Renal pelvis (tissue), 1 donor: ENCODE measurements at regions not wholly inside any gene's neighbourhood (a gene's known extent, or its start where the extent isn't known, plus 50 kb on each side); places are given as distances from the start of the nearest gene placed in this dataset.
A peak's percentile ranks its signal among the peaks of the same experiment; 100 is the strongest.
"Not testable (repeated sequence)": the region's sequence is repeated elsewhere in the genome, so short reads cannot be mapped to it uniquely, and the experiment has no call there.

ENCODE experiments used
- DNase-seq: peaks from one replicate; pipeline ENCODE4 v3.0.0-alpha.2; 2013

DNA sequence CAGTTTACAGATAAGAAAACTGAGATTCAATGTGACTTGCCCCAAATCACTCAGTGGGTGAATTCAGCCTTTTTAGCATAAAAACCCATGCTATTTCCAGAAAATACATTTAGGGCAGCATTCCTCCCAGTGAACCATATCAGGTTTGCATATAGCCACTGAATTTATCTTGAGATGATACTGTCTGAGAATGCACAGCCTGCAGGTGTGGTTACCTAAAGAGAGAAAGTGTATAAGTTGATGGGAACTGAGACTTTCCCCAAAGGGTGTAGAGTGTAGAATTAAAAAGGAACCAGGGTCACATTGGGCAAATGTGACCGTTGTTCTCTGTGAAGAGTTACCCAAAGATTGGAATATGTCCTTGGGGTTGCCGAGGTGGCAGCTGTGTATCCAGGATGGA is 100.0 kb upstream of the PIK3R1 start:
- no peak for DNase-seq

- no peak for DNase-seq
Observed at GRCh38 chr5:68114378-68115040, 101.0 kb upstream of the PIK3R1 start.

GRCh38 chr5:68112658-68113057 is 102.9 kb upstream of the PIK3R1 start:
- no peak for DNase-seq

GRCh38 chr5:68110894-68111293 is 104.7 kb upstream of the PIK3R1 start:
- DNase-seq: no peak

GRCh38 chr5:68110264-68110663 is 105.3 kb upstream of the PIK3R1 start:
- DNase-seq: no peak

- DNase-seq: not testable (repeated sequence)
Observed at GRCh38 chr5:68104217-68104616, 111.3 kb upstream of the PIK3R1 start.

DNA sequence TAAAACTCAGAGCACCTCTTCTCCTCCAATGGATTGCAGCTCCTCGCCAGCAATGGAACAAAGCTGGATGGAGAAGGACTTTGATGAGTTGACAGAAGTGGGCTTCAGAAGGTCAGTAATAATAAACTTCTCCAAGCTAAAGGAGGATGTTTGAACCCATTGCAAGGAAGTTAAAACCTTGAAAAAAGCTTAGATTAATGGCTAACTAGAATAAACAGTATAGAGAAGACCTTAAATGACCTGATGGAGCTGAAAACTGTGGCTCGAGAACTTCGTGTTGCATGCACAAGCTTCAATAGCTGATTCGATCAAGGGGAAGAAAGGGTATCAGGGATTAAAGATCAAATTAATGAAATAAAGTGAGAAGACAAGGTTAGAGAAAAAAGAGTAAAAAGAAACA is 112.3 kb upstream of the PIK3R1 start:
- DNase-seq: not testable (repeated sequence)

DNA sequence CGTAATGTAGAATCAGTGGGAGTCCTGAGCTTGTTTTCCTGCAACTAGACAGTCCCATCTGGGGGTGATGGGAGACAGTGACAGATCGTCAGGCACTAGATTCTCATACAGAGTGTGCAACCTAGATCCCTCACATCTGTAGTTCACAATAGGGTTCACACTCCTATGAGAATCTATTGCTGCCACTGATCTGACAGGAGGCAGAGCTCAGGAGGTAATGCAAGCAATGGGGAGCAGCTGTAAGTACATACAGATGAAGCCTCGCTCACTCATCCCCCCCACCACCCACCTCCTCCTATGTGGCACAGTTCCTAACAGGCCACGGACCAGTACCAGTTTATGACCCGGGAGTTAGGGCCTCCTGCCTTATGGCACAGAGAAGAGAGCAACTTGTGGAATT is 116.2 kb upstream of the PIK3R1 start:
- no peak for DNase-seq

GRCh38 chr5:68093455-68094159 is 121.9 kb upstream of the PIK3R1 start:
- DNase-seq: no peak

DNA sequence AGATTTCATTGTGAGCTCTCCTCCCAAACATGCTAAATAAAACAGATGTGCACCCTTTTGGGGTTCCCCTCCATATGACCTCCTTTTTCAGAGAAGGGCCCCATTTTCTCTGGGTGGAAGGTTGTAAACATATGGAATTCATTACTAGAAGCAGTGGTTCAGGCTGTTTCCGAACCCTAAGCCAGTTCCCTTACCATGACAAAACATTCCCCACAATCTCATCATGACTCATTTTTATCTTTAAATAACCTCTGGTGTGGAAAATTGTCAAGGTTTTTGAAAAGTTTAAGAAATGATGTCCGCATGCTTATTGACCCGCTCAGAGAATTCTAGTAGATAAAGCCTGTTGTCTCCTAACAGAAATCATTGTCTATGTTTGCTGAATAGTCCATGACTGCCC is 127.3 kb upstream of the PIK3R1 start:
- no peak for DNase-seq

DNA sequence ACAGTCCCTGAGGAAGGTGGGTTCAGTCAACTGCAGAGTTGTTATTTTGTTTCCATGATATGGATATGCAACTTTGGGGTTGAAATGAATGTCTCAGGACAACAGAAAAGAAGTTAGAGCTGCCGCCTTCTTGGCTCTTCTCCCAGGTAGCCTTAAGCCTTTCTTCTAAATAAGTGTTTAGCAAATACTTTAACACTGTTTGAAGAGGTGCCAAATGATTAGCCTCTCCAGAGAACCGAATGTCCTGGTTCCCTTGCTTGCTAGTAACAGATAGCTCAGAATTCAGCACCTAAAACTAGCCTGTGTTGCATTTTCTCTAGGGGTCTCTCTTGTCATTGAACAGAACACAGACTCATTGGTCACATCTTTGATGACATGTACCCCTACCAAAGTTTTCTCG is 127.7 kb upstream of the PIK3R1 start:
- DNase-seq: no peak

DNA sequence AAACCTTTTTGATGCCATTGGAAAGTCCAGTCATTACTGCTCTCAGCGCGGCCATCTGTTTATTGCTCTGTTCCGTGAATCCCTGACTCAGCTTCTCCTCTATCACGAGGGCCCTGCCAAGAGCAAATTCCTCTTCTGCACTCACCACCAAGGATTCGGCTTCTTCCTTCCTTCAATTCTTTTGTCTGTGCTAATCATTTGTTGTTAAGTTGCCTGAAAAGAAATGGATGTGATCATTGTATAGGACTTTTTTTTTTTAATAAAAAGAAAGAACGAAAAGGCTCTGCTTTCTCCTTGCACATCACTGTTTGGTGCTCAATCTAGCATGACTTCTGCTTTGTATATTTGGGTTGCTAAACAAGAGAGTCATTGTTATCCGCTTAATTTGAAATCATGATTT is 128.7 kb upstream of the PIK3R1 start:
- DNase-seq: no peak

GRCh38 chr5:68086439-68086838 is 129.1 kb upstream of the PIK3R1 start:
- DNase-seq: no peak

DNA sequence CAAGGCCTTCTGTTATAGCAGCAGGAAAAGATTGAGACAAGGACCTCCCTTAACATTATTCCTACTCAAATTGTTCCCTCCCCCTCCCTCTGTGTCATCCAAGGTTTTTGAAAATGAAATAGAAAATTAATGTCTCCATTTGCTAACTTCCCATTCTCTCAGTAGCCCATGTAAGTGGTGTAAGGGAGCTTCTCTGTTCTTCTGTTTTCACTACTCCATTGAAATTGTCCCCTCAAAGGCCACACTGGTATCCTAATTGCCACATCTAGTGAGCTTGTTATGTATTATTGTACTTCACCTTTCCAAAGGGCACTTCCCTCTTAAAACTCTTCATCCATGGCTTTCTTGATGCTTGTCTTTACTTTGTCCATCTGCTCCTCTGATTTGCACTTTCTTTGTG is 131.2 kb upstream of the PIK3R1 start:
- DNase-seq: no peak

GRCh38 chr5:68080282-68081050 is 135.1 kb upstream of the PIK3R1 start:
- DNase-seq: no peak

- DNase-seq: no peak
Observed at GRCh38 chr5:68077349-68077894, 138.1 kb upstream of the PIK3R1 start.

DNA sequence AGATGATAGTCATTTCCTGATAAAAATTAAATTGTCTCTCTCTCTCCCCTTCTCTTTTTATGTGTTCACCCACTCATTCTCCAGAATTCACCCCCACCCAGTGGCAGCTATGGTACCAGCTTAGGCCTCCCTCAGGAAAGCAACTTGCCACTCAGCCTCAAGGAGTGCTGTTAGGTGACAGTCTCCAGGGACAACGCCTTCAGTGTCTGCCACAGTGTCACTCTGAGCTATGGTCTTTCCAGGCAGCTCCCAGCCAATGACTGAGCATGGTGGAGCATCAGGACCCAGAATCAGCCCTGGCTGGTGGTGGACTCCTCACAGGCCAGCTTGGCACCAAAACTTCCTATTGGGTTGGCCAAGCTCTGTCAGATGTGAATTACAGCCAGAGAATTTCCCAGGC is 140.9 kb upstream of the PIK3R1 start:
- no peak for DNase-seq

DNA sequence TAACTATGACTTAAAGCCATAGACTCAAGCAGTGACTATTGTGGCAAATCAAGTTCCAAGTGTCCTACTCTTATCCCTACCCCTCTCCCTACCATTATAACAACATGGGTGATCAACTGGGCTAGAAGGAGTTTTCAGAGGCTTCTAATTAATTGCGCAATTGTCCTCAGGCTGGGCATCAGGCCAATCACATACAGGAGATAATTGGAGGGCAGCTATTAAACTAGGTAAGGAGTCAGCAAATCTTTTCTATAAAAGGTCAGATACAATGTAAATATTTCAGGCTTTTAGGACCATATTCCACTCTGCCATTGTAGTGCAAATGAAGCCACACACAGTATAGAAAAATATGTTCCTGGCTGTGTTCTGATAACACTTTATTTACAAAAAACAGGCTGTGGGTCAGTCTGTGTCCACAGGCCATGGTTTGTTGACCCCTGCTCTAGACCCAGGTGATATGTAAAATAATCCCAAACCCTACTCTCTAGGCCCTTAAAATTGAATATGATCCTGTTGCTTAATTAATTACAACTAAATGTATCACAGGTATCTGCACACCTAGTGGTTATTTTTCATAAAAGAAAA is 141.4 kb upstream of the PIK3R1 start:
- DNase-seq: no peak

GRCh38 chr5:68071736-68072135 is 143.8 kb upstream of the PIK3R1 start:
- peak; percentile 21 for DNase-seq

- DNase-seq: no peak
Observed at GRCh38 chr5:68071282-68071632, 144.3 kb upstream of the PIK3R1 start.

DNA sequence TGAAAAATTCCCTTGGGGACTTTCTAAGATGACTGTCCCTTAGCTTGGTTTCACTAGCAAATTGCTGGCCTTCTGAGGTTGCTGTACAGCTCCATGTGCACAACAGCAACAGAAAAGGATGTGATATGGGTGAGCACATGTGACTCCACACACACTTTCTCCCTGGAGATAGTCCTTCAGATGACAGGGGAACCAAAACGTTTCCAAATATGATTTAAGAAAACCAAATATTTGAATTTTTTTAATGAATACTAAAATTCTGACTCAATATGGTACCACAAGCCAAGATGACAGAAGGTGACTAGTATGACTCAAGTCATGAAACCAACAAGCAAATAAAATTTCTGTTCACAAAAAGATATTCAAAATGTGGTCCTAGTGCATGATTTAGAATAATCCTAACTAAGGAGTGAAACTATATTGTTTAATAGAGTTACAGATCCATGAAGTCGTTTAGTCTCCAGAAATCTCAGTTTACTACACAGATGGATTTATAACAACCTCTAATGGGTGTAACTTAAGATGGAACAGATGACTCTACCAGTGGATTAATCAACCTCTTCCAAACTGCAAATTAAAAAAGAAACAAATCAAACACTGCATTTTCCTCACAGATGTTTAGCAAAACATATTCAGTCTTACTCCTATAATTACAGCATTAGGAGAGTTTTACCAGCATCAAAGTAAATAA is 144.8 kb upstream of the PIK3R1 start:
- DNase-seq: no peak
